ENCODE measurements at regions not wholly inside any gene's neighbourhood (a gene's known extent, or its start where the extent isn't known, plus 50 kb on each side); places are given as distances from the start of the nearest gene placed in this dataset.

- Histone ChIP-seq H3K4me1 (ENCODE audit: control insufficient read depth, low read depth, low read length) (no peaks in the 10 kb centered on the region), H3K4me3 (ENCODE audit: low read length) (no peak overlapping the region), H3K27ac (ENCODE audit: low read length) (no peak overlapping the region), H3K27me3 (ENCODE audit: control insufficient read depth, insufficient read depth, low read length) (no peaks in the 10 kb centered on the region), H3K9ac (ENCODE audit: low read length) (no peak overlapping the region), H3K9me3 (ENCODE audit: control insufficient read depth, low read depth, low read length) (no peaks in the 10 kb centered on the region), H3K36me3 (ENCODE audit: control insufficient read depth, low read depth, low read length) (no peaks in the 10 kb centered on the region)
Observed at GRCh38 chr1:208747979-208748378, 503.8 kb upstream of the PLXNA2 start.

- Histone ChIP-seq H3K36me3 (ENCODE audit: control insufficient read depth, low read depth, low read length) (no peaks in the 10 kb centered on the region), H3K9me3 (ENCODE audit: control insufficient read depth, low read depth, low read length) (no peaks in the 10 kb centered on the region), H3K27me3 (ENCODE audit: control insufficient read depth, insufficient read depth, low read length) (no peaks in the 10 kb centered on the region), H3K9ac (ENCODE audit: low read length) (no peak overlapping the region), H3K27ac (ENCODE audit: low read length) (no peak overlapping the region), H3K4me3 (ENCODE audit: low read length) (no peak overlapping the region), H3K4me1 (ENCODE audit: control insufficient read depth, low read depth, low read length) (no peaks in the 10 kb centered on the region)
Observed at GRCh38 chr1:208748387-208749165, 504.4 kb upstream of the PLXNA2 start.

- H3K9ac ChIP-seq (ENCODE audit: low read length): no peak overlapping the region
- H3K4me3 ChIP-seq (ENCODE audit: low read length): no peak overlapping the region
- no peaks in the 10 kb centered on the region for H3K4me1 ChIP-seq (ENCODE audit: control insufficient read depth, low read depth, low read length)
- H3K27ac ChIP-seq (ENCODE audit: low read length): no peak overlapping the region
- no peaks in the 10 kb centered on the region for H3K36me3 ChIP-seq (ENCODE audit: control insufficient read depth, low read depth, low read length)
- no peaks in the 10 kb centered on the region for H3K27me3 ChIP-seq (ENCODE audit: control insufficient read depth, insufficient read depth, low read length)
- no peaks in the 10 kb centered on the region for H3K9me3 ChIP-seq (ENCODE audit: control insufficient read depth, low read depth, low read length)
Observed at GRCh38 chr1:208756339-208756981, 512.3 kb upstream of the PLXNA2 start.

- no peak overlapping the region for H3K4me3 ChIP-seq (ENCODE audit: low read length)
- no peaks in the 10 kb centered on the region for H3K9me3 ChIP-seq (ENCODE audit: control insufficient read depth, low read depth, low read length)
- H3K4me1 ChIP-seq (ENCODE audit: control insufficient read depth, low read depth, low read length): no peaks in the 10 kb centered on the region
- no peaks in the 10 kb centered on the region for H3K36me3 ChIP-seq (ENCODE audit: control insufficient read depth, low read depth, low read length)
- H3K27me3 ChIP-seq (ENCODE audit: control insufficient read depth, insufficient read depth, low read length): no peaks in the 10 kb centered on the region
- no peak overlapping the region for H3K27ac ChIP-seq (ENCODE audit: low read length)
- H3K9ac ChIP-seq (ENCODE audit: low read length): no peak overlapping the region
Observed at GRCh38 chr1:208757846-208758245, 513.7 kb upstream of the PLXNA2 start.

GRCh38 chr1:208759255-208759654 lies 515.1 kb upstream of the PLXNA2 start:
- Histone ChIP-seq H3K9ac (ENCODE audit: low read length) (no peak overlapping the region), H3K27ac (ENCODE audit: low read length) (no peak overlapping the region), H3K4me1 (ENCODE audit: control insufficient read depth, low read depth, low read length) (no peaks in the 10 kb centered on the region), H3K9me3 (ENCODE audit: control insufficient read depth, low read depth, low read length) (no peaks in the 10 kb centered on the region), H3K36me3 (ENCODE audit: control insufficient read depth, low read depth, low read length) (no peaks in the 10 kb centered on the region), H3K4me3 (ENCODE audit: low read length) (no peak overlapping the region), H3K27me3 (ENCODE audit: control insufficient read depth, insufficient read depth, low read length) (no peaks in the 10 kb centered on the region)

GRCh38 chr1:208763971-208764370 lies 519.8 kb upstream of the PLXNA2 start:
- Histone ChIP-seq H3K4me3 (ENCODE audit: low read length) (no peak overlapping the region), H3K9me3 (ENCODE audit: control insufficient read depth, low read depth, low read length) (no peaks in the 10 kb centered on the region), H3K36me3 (ENCODE audit: control insufficient read depth, low read depth, low read length) (no peaks in the 10 kb centered on the region), H3K9ac (ENCODE audit: low read length) (no peak overlapping the region), H3K27ac (ENCODE audit: low read length) (no peak overlapping the region), H3K4me1 (ENCODE audit: control insufficient read depth, low read depth, low read length) (no peaks in the 10 kb centered on the region), H3K27me3 (ENCODE audit: control insufficient read depth, insufficient read depth, low read length) (no peaks in the 10 kb centered on the region)

GRCh38 chr1:208766832-208767231 lies 522.6 kb upstream of the PLXNA2 start:
- H3K27me3 ChIP-seq (ENCODE audit: control insufficient read depth, insufficient read depth, low read length): no peaks in the 10 kb centered on the region
- H3K36me3 ChIP-seq (ENCODE audit: control insufficient read depth, low read depth, low read length): no peaks in the 10 kb centered on the region
- no peak overlapping the region for H3K27ac ChIP-seq (ENCODE audit: low read length)
- H3K4me1 ChIP-seq (ENCODE audit: control insufficient read depth, low read depth, low read length): no peaks in the 10 kb centered on the region
- H3K4me3 ChIP-seq (ENCODE audit: low read length): no peak overlapping the region
- no peak overlapping the region for H3K9ac ChIP-seq (ENCODE audit: low read length)
- no peaks in the 10 kb centered on the region for H3K9me3 ChIP-seq (ENCODE audit: control insufficient read depth, low read depth, low read length)

- H3K4me1 ChIP-seq (ENCODE audit: control insufficient read depth, low read depth, low read length): no peaks in the 10 kb centered on the region
- no peaks in the 10 kb centered on the region for H3K27me3 ChIP-seq (ENCODE audit: control insufficient read depth, insufficient read depth, low read length)
- no peaks in the 10 kb centered on the region for H3K9me3 ChIP-seq (ENCODE audit: control insufficient read depth, low read depth, low read length)
- H3K36me3 ChIP-seq (ENCODE audit: control insufficient read depth, low read depth, low read length): no peaks in the 10 kb centered on the region
- no peak overlapping the region for H3K27ac ChIP-seq (ENCODE audit: low read length)
- H3K9ac ChIP-seq (ENCODE audit: low read length): no peak overlapping the region
- H3K4me3 ChIP-seq (ENCODE audit: low read length): no peak overlapping the region
Observed at GRCh38 chr1:208767816-208768215, 523.6 kb upstream of the PLXNA2 start.

GRCh38 chr1:208772891-208773290 lies 528.7 kb upstream of the PLXNA2 start:
- Histone ChIP-seq H3K9ac (ENCODE audit: low read length) (no peak overlapping the region), H3K27me3 (ENCODE audit: control insufficient read depth, insufficient read depth, low read length) (no peaks in the 10 kb centered on the region), H3K27ac (ENCODE audit: low read length) (no peak overlapping the region), H3K4me1 (ENCODE audit: control insufficient read depth, low read depth, low read length) (peaks cover 5% of the 10 kb centered on the region), H3K36me3 (ENCODE audit: control insufficient read depth, low read depth, low read length) (no peaks in the 10 kb centered on the region), H3K9me3 (ENCODE audit: control insufficient read depth, low read depth, low read length) (no peaks in the 10 kb centered on the region), H3K4me3 (ENCODE audit: low read length) (no peak overlapping the region)

GRCh38 chr1:208775841-208776240 lies 531.7 kb upstream of the PLXNA2 start:
- no peaks in the 10 kb centered on the region for H3K9me3 ChIP-seq (ENCODE audit: control insufficient read depth, low read depth, low read length)
- H3K9ac ChIP-seq (ENCODE audit: low read length): no peak overlapping the region
- no peak overlapping the region for H3K27ac ChIP-seq (ENCODE audit: low read length)
- no peak overlapping the region for H3K4me3 ChIP-seq (ENCODE audit: low read length)
- no peaks in the 10 kb centered on the region for H3K27me3 ChIP-seq (ENCODE audit: control insufficient read depth, insufficient read depth, low read length)
- H3K36me3 ChIP-seq (ENCODE audit: control insufficient read depth, low read depth, low read length): no peaks in the 10 kb centered on the region
- H3K4me1 ChIP-seq (ENCODE audit: control insufficient read depth, low read depth, low read length): peaks cover 10% of the 10 kb centered on the region

GRCh38 chr1:208778417-208778816 lies 534.2 kb upstream of the PLXNA2 start:
- Histone ChIP-seq H3K9me3 (ENCODE audit: control insufficient read depth, low read depth, low read length) (no peaks in the 10 kb centered on the region), H3K9ac (ENCODE audit: low read length) (no peak overlapping the region), H3K4me1 (ENCODE audit: control insufficient read depth, low read depth, low read length) (peaks cover 31% of the 10 kb centered on the region), H3K4me3 (ENCODE audit: low read length) (no peak overlapping the region), H3K27me3 (ENCODE audit: control insufficient read depth, insufficient read depth, low read length) (peaks cover 7% of the 10 kb centered on the region), H3K27ac (ENCODE audit: low read length) (no peak overlapping the region), H3K36me3 (ENCODE audit: control insufficient read depth, low read depth, low read length) (no peaks in the 10 kb centered on the region)

Data from iPS-18a (cell line).